Calu3 (cell line): ENCODE measurements at regions not wholly inside any gene's neighbourhood (a gene's known extent, or its start where the extent isn't known, plus 50 kb on each side); places are given as distances from the start of the nearest gene placed in this dataset.

Experiments
- BruUV-seq: library from RNA; stranded (reverse); fragments of 400-500 nt; replicated peaks from 2 replicates; lab custom pipeline; 2021; lab: Mats Ljungman, UMichigan
- CTCF ChIA-PET: fragments of 300-600 bp; sonication (Branson Sonifier 250); formaldehyde crosslinking; loops from one replicate; lab custom pipeline; 2022; ENCODE audit warnings: antibody characterized with exemption; lab: Charles Lee
- DNase-seq: peaks from one replicate; pipeline ENCODE4 v3.0.0; 2022
- H3K27ac Mint-ChIP-seq: one replicate; pipeline ENCODE4 v1.8.0; 2022; ENCODE audit warnings: mixed read lengths; ENCODE audit not compliant: unreplicated experiment
- H3K27me3 Mint-ChIP-seq: one replicate; pipeline ENCODE4 v1.8.0; 2022; ENCODE audit warnings: mixed read lengths; ENCODE audit not compliant: unreplicated experiment
- H3K36me3 Mint-ChIP-seq: one replicate; pipeline ENCODE4 v1.8.0; 2022; ENCODE audit warnings: mild to moderate bottlenecking, moderate library complexity, mixed read lengths; ENCODE audit not compliant: insufficient read depth, unreplicated experiment
- H3K4me1 Mint-ChIP-seq: one replicate; pipeline ENCODE4 v1.8.0; 2022; ENCODE audit warnings: mild to moderate bottlenecking, low read depth, mixed read lengths; ENCODE audit not compliant: unreplicated experiment
- H3K4me3 Mint-ChIP-seq: one replicate; pipeline ENCODE4 v1.8.0; 2022; ENCODE audit warnings: mild to moderate bottlenecking, low read depth, moderate library complexity, mixed read lengths; ENCODE audit not compliant: unreplicated experiment
- H3K9me3 Mint-ChIP-seq: one replicate; pipeline ENCODE4 v1.8.0; 2022; ENCODE audit warnings: low read depth, mixed read lengths; ENCODE audit not compliant: unreplicated experiment
- intact Hi-C: fragments of 100-400 bp; cut with micrococcal nuclease; formaldehyde crosslinking; loops from one replicate; pipeline ENCODE4 v1.10.0; 2022; ENCODE audit not compliant: unreplicated experiment
- TF ChIP-seq, protein P1 (sequence below): fragments of 200-600 bp; IDR thresholded peaks from one replicate; pipeline ENCODE4 v1.8.0; 2022; ENCODE audit warnings: antibody characterized with exemption; ENCODE audit not compliant: unreplicated experiment

- CTCF ChIA-PET: interaction anchor here (0.5 to 0.7 kb wide), 2 partner anchors 398 to 433 kb away, joined by 3 to 5 read pairs; no protein-coding TSS in a partner anchor
- DNase-seq: no peak
- Mint-ChIP-seq H3K9me3 (no peaks in the 10 kb centered on the region), H3K4me1 (no peaks in the 10 kb centered on the region), H3K27ac (no peak overlapping the region), H3K36me3 (no peaks in the 10 kb centered on the region), H3K27me3 (peaks cover 69% of the 10 kb centered on the region), H3K4me3 (no peak overlapping the region)
- no TSS peak for BruUV-seq
- intact Hi-C loops: loop anchor here (1.0 to 10.0 kb wide), 5 partner anchors 80 to 1635 kb away; no protein-coding TSS in a partner anchor
- TF ChIP-seq, protein P1, sequence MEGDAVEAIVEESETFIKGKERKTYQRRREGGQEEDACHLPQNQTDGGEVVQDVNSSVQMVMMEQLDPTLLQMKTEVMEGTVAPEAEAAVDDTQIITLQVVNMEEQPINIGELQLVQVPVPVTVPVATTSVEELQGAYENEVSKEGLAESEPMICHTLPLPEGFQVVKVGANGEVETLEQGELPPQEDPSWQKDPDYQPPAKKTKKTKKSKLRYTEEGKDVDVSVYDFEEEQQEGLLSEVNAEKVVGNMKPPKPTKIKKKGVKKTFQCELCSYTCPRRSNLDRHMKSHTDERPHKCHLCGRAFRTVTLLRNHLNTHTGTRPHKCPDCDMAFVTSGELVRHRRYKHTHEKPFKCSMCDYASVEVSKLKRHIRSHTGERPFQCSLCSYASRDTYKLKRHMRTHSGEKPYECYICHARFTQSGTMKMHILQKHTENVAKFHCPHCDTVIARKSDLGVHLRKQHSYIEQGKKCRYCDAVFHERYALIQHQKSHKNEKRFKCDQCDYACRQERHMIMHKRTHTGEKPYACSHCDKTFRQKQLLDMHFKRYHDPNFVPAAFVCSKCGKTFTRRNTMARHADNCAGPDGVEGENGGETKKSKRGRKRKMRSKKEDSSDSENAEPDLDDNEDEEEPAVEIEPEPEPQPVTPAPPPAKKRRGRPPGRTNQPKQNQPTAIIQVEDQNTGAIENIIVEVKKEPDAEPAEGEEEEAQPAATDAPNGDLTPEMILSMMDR: no peak
Observed at GRCh38 chr16:73877150-73877549, 419.5 kb upstream of the PSMD7 start.

DNA sequence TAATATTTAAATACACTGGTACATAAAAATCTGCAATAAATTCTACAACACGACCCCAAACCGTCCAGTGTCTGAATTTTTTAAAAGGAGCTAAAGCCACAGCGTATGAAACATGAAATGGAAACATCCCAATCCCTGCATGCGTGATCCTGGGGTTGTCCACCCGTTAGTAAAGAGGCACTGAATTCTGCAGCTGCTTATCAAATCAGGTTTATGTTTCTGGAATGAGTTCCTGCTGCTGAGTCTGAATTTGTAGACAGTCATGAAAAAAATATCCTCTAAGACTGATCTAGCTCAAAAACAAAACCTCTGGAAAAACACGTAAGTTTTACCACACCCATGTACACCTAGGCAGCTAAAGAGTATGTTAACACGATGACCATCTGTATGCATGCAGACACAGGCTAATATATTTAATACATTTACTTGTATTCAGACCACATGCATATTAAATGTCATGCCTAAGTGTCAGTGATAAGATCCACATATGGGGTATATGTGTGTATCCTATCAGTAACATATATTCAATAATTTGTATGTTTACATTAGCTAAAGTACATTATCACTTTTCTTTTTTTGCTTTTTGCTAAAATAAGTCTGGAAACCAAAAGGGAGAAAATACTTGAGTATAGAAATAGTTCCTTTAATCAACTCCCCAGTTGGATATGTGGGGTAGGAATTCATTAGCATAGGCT is 420.5 kb upstream of the PSMD7 start:
- intact Hi-C loops: loop anchor here (5.0 to 10.0 kb wide), 4 partner anchors 81 to 1634 kb away; no protein-coding TSS in a partner anchor
- CTCF ChIA-PET: interaction anchor here (0.6 kb wide), 1 partner anchor 55 kb away, joined by 3 read pairs; no protein-coding TSS in a partner anchor
- H3K27ac Mint-ChIP-seq: no peak overlapping the region
- no peak for DNase-seq
- BruUV-seq: no TSS peak
- no peaks in the 10 kb centered on the region for H3K9me3 Mint-ChIP-seq
- H3K36me3 Mint-ChIP-seq: no peaks in the 10 kb centered on the region
- TF ChIP-seq, protein P1: no peak
- no peak overlapping the region for H3K4me3 Mint-ChIP-seq
- peaks cover 62% of the 10 kb centered on the region for H3K27me3 Mint-ChIP-seq
- H3K4me1 Mint-ChIP-seq: no peaks in the 10 kb centered on the region

GRCh38 chr16:73874324-73874723 is 422.3 kb upstream of the PSMD7 start:
- Mint-ChIP-seq H3K4me3 (no peak overlapping the region), H3K36me3 (no peaks in the 10 kb centered on the region), H3K27ac (no peak overlapping the region), H3K4me1 (no peaks in the 10 kb centered on the region), H3K9me3 (no peaks in the 10 kb centered on the region), H3K27me3 (peaks cover 62% of the 10 kb centered on the region)
- DNase-seq: no peak
- CTCF ChIA-PET: no interaction called here
- BruUV-seq: no TSS peak
- TF ChIP-seq, protein P1: no peak
- intact Hi-C loops: loop anchor here (10.0 kb wide), 1 partner anchor 160 kb away; no protein-coding TSS in a partner anchor

DNA sequence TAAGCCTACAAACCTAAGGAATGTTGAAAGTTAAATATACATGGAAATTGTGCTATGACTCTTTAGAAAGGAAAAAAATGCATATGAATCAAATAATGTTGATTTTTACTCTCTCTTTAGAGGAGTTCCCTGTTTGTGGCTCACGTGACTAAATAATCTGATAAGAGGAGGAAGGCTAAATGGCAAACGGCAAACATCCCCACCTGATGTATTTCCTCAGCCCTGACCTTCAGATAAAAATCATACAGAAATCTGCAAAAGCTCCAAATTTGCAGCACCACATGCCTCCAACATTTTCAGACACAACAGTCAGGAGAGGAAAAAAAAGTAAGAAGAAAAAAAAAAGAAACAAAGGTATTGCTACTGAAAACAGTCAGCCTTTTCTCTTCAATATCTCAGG is 423.0 kb upstream of the PSMD7 start:
- H3K27ac Mint-ChIP-seq: no peak overlapping the region
- TF ChIP-seq, protein P1: no peak
- H3K36me3 Mint-ChIP-seq: no peaks in the 10 kb centered on the region
- no peak for DNase-seq
- CTCF ChIA-PET: no interaction called here
- intact Hi-C loops: loop anchor here (10.0 kb wide), 1 partner anchor 161 kb away; no protein-coding TSS in a partner anchor
- no peaks in the 10 kb centered on the region for H3K4me1 Mint-ChIP-seq
- no TSS peak for BruUV-seq
- H3K4me3 Mint-ChIP-seq: no peak overlapping the region
- peaks cover 62% of the 10 kb centered on the region for H3K27me3 Mint-ChIP-seq
- no peaks in the 10 kb centered on the region for H3K9me3 Mint-ChIP-seq
